GM03348 (cell line): ENCODE measurements at regions not wholly inside any gene's neighbourhood (a gene's known extent, or its start where the extent isn't known, plus 50 kb on each side); places are given as distances from the start of the nearest gene placed in this dataset.

Experiments
- DNase-seq: peaks from one replicate; pipeline ENCODE4 v3.0.0; 2012; ENCODE audit warnings: low spot score

DNA sequence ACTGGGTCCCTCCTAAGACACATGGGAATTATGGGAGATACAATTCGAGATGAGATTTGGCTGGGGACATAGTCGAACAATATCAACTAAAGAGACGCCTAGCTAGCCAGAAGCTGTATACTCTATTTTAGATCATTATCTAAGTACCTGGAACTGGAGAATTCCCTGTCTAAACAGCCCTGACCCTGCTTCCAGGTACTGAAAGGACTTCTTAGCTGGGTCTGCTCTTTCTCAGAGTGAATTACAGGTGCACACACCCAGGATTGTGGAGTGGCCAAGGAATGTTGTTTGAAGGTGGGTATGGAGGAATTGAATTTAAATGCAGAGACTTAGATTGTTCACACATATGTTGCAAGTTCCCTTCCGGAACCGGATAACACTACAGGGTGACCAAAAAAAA is 733.0 kb downstream of the RPS29 start:
- DNase-seq: no peak

DNA sequence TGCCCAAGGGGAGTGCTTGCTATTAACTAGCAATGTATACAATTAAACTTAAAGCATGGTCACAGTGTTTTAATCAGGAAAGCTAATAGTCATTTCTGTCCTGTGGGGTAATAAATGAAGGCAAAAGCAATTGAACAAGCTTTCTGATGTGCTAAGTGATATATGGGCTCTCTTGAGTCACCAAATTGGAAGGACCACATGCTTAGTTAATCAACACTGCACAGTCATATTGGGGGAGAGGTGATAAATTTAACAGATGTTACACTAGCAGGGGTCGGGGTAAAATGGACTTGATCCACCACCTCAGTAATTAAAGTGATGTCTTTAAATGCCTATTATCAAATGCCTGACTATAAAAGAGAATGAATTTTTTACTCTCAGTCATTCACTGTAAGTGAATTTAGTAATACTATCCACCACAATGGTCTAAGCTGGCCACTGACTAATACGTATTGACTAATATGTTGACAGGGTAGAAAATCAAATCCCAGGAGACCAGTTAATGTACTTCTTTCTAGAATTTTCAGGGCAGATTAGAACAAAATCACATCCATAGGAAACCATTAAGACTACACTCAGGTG is 736.3 kb downstream of the RPS29 start:
- DNase-seq: no peak

DNA sequence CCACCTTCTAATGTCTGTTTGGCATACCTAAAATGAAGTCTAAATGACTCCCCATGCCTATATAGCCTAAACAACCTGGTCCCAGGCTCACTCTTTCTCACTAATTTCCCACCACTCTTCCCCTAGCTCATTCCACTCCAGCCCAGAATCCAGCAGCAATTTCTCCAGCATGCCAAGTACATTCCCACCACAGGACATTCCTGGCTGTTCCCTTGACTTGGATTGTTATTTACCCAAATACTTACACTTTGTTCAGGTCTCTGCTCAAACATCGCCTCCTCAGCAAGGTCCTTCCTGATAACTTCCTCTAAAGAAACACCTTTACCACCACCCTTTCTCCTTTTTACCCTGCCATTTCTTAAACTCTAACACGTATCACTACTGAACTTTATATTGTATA is 743.4 kb downstream of the RPS29 start:
- no peak for DNase-seq

DNA sequence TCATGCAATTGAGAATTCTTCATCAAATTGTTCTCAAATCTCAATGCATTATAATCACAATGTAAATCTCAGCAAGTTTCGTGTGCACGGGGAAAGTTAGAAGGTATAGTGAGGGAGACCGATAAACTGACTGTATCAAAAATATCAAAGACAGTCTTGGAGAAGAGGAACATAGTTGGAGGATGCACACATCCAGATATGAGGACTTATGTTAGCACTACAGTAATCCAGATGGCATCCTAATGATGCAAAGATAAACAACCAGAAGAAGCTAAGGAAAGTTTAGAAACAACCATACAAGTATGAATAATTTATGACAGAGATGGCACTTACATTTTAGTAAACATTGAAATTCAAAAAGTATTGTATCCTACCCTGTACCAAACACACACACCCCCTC is 760.1 kb downstream of the RPS29 start:
- DNase-seq: no peak

DNA sequence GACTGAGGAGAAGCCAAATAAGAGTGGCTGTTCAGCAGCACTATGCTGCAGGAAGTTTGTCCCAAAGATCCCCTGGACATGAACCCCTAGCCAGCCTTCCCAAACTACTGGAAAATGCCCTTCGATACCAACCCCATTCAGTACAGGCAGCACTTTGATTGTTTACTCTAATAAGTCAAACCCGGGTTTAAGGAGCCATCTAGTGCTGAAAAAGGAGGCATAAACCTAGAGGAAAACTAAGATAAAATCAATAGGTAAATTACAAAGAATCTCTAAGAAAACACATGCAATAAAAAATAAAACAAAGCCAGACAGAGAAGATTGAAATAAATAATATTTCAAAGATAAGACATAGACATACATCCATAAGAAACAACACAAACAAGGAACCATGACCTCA is 771.6 kb downstream of the RPS29 start:
- no peak for DNase-seq

DNA sequence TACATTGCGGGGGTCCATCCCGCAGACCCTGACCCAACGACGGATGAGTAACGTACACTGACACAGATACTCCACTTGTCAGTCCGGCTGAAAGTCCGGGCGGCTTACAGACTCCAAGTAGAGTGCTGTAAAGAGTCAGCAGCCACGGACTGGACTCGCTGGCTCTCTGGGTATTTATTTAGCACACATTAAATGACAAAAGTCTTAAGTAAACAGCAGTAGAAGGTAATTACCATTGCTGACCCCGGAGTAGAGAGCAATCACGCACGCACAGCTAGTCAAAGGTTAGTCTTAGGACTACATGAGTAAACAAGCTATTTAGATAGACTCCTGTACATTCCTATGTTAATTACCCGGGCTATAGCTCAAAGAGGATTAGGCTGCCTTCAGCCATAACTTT is 780.9 kb downstream of the RPS29 start:
- no peak for DNase-seq

DNA sequence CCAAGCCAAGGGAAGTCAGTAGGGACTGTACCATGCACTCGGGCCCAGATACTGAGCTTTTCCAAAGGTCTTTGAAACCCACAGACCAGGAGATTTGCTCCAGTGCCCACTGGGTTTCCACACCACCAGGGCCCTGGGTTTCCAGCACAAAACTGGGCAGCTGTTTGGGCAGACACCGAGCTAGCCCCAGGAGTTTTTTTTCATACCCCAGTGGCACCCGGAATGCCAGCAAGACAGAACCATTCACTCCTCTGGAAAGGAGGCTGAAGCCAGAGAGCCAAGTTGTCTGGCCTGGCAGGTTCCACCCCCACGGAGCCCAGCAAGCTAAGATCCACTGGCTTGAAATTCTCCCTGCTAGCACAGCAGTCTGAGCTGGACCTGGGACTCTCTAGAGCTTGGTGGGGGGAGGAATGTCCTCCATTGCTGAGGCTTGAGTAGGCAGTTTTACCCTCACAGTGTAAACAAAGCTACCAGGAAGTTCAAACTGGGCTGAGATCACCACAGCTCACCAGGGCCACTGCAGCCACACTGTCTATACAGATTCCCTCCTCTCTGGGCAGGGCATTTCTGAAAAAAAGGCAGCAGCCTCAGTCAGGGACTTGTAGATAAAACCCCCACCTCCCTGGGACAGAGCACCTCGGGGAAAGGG is 793.7 kb downstream of the RPS29 start:
- DNase-seq: no peak

DNA sequence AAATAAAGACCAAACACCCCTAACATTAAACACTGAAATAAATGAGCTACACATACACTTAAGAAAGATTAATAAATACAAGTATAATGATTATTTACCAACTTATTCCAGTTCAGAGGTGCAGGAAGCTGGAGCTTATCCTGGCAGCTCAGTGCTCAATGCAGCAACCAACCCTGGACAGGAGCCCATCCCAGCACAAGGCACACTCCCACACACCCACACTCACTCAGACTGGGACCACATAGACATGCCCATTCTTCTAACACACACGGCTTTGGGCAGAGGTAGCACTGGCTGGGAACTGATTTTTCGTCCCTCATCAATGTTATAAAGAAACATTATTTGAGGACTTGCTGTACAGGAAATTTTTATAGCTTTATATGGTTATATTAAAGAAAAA is 797.4 kb downstream of the RPS29 start:
- no peak for DNase-seq

DNA sequence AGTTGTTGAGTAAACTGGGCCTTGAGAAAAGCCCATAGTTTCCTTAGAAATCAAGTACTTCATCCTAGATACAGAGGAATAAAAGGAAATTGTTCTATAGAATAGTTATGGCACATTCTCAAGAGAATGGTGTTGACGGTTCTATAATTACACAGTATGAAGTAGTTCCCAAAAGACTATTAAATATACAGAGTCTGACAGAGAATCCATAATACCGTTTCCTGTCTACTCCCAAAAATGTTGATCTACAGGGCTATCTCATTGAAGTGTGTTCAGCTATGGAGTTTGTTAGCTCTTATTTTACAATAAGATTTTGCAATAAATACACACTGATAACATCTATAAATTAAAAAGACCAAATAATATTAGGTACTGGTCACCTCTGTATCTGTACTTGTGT is 799.7 kb downstream of the RPS29 start:
- DNase-seq: no peak

DNA sequence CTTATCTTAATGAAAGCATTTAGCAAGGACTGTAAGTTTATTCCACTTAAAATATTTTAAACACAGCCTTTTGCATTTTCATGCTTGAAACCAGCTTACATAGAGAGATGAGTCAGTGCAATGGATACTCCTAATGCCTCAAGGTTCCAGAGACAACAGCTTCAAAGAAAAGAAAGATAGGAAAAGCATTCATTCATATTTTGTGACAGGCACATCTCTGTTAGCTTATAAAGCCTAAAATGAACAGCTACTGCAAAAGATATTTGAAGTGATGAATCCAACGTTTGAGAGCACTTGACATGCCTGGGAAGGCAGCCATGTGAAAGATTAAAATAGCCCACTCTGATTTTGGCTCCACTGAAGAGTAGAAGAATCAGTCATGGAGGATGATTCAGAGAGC is 814.5 kb downstream of the RPS29 start:
- DNase-seq: no peak

DNA sequence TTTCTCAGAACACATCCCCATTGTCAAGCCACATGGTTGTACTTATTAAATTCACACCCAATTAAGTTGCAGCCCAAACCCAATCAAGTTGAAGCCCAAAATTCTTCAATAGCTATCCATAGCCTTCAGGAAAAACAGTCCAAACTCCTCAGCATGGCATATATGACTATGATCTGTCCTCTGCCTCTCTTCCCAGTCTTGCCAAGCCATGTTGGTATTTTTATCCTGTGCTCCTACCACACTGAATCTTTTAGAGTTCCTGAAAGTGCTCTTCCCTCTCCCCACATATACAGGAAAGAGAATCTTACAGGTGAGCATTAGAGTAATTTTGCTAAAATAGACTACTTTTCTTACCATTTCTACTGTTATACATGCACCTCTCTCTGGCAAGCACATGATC is 834.9 kb downstream of the RPS29 start:
- DNase-seq: no peak

DNA sequence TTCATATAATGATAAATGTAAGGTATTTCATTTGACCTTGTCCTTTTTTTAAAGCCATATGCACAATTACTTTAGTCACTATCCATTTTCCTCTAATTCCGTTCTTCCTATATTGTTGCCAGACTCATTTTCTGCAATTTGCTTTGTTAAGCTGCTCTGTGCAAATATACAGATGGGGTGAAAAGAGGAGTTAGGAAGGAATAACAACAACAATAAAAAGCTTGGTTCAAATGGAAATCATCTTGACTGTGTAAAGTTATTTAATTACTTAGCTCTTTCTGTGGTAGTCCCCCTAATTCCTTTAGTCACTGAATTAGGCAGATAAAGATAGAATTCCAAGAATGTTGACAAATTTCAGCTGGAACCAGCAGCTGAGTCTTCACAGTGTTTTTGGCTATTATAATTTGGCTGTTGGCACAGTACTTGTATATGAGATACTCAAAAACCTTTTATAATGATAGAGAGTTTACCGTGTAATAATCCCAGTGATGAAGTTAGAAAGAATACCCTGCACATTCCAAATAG is 838.0 kb downstream of the RPS29 start:
- DNase-seq: no peak

DNA sequence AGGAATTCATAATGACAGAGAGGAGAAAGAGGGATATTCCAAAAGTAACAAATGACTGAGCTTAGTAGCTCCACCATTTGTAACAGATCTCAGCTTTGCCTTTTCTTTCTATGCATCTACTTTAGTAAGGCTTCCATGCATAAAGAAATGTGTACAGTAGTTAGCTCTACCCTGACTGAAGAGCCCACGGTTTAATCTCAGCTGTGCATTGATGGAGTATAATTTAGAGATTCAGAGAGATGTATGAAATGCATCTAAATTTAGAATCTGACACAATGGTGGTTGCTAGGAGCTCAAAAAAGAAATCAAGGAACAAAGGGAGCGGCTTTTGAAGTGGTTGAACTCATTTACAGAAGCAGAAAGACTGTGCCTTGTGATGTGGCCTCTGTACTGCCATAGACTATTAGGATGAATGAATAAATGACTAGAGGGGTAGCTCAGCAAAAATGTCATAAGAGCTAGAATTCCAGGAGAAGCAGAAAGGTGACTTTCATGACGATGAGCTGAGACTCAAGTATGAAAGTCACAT is 838.6 kb downstream of the RPS29 start:
- no peak for DNase-seq

DNA sequence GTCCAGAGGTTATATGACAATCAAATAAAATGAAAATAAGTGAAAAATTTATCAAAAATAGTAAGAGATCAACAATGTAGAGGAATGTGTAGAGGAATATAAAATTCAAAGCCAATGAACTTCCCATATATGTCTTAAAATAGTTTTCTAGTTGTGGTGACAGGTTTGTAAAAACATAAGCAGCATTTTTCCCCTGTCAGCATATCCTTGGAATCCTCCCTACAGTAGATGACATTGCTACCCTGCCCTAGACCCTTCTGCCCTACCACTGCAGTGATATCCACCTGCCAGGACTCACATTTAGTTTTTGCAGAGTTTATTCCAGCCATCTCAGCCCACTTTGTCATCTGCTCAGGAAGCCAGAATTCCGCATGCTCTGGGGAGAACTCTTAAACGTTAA is 842.0 kb downstream of the RPS29 start:
- no peak for DNase-seq

DNA sequence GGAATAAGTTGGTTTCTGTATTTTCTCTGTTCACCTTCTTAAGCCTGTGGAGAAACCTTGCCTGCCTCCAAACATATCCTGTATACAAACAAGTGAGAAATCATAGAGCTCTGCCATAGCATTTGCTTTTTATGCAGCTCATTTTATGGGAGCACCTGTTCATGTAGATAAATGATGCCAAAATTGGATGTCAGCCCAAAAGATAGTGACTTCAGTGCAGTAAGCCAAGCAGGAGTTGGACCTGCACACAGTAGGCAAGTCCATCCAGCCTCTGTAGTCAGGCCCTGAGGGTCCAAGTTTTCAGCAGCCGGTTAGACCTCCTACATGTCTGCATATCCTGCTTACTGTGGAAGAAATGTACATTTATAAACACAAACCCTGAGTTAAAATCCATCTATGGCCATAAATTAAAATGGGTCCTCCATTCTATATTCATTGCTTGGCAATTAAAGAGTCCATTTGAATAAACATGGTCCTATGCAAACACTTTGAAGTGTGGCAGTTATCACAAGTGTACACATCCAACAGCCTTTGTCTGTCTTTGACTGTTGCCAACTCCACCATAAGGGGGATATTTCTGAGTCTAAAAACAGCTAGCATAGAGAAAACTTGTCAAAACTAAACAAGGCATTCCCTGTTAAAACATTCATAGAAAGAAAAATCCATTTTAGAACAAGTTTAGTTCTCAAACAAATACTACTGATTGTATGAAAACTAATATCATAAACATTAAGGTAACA is 847.8 kb downstream of the RPS29 start:
- no peak for DNase-seq

DNA sequence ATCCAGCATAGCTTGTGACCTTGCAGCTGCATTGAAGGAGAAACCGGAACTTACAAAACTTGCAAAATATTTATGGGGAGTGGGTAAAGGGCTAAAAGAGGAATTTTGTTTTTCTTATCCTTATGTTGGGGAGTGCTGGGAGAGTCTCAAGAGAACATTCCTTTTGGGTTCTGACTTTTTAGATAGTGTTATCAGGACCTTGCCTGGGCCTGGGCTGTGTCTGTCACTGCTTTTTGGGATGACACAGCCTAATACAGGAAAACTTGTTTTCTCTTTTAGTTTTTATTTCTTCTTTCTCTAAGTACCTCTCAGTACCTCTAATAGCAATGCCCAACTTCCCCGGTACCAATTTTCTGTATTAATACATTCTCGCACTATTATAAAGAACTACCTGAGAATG is 850.6 kb downstream of the RPS29 start:
- DNase-seq: no peak

DNA sequence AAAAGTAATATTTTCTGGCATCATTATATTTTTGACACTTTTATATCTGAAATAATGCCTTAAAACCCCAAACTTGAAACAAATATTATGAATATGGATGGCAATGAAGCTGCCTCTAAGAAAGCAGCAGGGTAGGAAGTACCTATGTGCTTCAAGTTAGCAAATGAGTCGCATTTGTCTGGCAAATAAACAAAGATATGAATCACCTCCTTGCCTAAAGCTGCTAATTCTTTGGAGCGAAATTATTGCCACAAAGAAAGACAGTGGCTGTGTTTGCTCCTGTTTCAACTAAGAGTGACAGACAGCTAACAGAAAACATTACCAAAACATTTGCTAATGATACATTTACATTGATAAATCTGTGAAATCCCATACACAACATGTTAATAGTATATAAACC is 854.9 kb downstream of the RPS29 start:
- DNase-seq: no peak

DNA sequence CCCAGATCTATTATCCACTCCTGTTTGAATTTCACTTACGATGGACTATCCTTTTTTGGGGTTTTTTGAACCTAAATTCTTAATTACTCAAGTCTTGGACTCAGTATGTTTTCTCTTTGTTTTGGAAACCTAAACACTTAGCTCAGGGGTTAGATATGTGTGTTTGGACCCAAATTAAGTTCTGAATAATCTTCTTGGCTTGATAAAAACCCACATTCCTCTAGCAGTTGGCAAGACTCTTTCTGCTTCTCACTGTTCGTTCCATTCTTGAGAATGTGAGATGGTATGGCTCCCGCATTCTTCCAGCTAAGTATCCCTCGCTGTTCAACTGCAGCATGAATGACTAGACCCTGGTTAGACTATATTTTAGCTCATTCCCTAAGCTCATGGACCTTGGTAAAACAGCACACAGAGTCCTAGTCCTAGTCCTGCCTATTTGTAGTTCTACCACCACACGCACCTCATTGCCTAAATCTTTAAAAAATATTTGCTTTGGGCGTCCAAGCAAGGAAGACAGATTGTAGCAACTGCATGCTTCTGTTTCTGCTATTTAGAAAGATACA is 860.0 kb downstream of the RPS29 start:
- no peak for DNase-seq

DNA sequence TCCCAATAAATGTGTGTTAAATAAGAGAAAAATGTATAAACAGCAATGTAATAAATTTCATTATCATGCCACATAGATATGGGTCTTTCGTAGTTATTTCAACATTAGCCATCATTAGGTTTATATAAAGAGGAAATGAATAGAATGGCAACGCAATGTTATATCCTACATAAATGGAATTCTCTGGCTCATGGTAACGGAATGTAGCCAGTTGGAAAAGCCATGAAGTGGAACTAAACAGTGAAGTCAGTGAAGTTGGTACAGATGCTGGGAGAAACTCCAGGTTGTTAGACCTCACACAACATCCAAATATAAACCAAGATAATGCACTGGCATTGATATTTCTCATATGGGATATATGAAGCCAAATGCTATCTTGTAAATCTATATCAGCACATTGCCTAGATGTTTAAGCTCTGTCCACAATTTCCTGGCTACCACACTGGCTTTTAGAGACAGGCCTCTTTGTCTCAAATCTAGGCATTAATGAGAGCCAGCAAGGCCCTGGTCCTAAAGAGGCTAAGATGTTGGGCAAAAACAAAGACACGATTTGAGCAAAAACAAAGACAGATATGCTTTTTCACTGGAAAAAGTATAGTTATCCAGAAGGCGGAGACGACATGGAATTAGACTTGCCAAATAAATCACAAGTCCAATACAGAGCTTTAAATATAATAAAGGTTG is 861.0 kb downstream of the RPS29 start:
- no peak for DNase-seq

DNA sequence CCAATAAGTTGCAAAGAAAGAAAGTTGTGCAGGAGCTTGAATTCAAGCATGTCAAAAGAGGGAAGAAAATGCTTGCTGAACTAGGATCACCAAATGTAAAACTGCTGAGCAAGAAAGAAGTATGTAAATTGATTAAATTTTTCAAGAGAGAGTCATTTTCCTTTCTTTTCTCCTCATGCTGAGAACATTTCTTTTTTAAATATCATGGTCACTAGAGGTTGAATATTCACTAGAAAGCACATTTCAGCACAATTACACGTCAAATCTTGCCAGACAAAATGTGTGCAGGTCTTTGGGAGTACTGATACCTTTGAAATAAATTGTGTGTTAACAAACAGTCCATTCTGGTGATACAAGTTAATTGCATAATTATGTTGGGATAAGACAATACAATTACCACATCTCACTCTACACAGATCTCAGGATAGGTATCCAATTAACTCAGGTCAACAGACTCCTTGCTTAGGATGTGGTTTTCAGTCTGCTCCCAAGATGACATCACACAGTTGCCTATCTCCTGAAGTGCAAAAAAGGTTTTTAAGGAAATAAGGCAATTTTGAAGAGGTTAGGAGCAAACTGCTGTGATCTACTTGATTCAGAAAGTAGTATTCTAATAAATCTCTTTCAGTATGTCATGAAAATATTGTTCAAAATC is 862.2 kb downstream of the RPS29 start:
- DNase-seq: no peak

DNA sequence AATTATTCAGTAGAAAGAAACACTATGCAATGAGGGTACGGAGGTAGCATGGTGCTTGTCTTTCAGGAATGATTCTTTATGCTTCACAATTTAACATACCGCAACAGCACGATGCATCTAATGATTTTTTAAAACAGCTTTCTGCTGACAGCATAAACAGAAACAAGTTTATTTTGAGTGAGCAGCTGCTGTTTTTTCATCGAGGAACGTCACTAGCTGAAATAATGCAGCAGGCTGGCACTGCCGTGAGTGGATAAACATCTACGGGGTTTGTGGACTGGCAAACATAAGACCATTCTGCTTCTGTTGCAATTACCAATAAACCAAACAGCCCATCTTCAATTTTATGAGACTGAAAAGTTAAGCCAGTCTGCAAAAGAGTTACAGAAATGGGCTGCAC is 871.8 kb downstream of the RPS29 start:
- no peak for DNase-seq

DNA sequence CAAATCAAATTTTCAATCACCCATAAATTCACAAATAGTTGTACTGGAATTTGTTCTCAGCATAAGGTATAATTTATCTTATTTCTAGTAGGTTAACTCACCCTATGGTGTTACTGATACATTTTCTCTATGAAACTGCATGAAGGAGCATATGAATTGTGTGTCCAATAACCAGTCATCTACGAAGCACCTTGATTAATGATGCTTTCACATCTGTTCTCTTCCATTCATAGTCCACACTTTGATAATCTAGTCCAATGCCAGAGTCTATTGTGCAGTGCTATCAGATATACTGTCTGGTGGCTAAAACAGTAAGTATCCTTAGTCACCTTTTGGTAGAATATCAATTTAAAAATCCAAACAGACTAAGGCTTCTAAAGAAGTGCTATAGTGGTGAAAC is 876.0 kb downstream of the RPS29 start:
- no peak for DNase-seq
